ENCODE measurements at regions not wholly inside any gene's neighbourhood (a gene's known extent, or its start where the extent isn't known, plus 50 kb on each side); places are given as distances from the start of the nearest gene placed in this dataset.

GRCh38 chr5:54741711-54742110, 224.2 kb downstream of the SNX18 start:
- TF ChIP-seq CTCF (IDR thresholded peaks at IDR 0.05), result no peak
- TF ChIP-seq POLR2A (IDR thresholded peaks at IDR 0.05; ENCODE audit: low read depth), result no peak
- no peak for TF ChIP-seq POLR2AphosphoS5 (IDR thresholded peaks at IDR 0.05)

Measured in esophagus muscularis mucosa (tissue), 3 donors.